Spleen (tissue), 11 donors: ENCODE measurements at regions not wholly inside any gene's neighbourhood (a gene's known extent, or its start where the extent isn't known, plus 50 kb on each side); places are given as distances from the start of the nearest gene placed in this dataset.

ENCODE experiments used
- DNase-seq: peaks from one replicate; pipeline ENCODE4 v3.0.0-alpha.2; 2020
- H3K27ac ChIP-seq, 8 donors: fragments of 200-600 bp; sonication (generic) in 7 of 8; 1 replicate in 4 of 8; 2 replicates in 4 of 8; pipeline versions ENCODE4 v1.5.0 to v1.8.0; 2016 to 2021; ENCODE audit warnings: inconsistent platforms in 4 of 8, mild to moderate bottlenecking in 4 of 8, moderate library complexity in 1 of 8
- H3K27me3 ChIP-seq, 7 donors: fragments of 200-600 bp; sonication (generic) in 6 of 7; replicated peaks in 1 of 7; 1 replicate in 4 of 7; 2 replicates in 3 of 7; pipeline versions ENCODE4 v1.5.0 to v1.8.0; 2016 to 2021; ENCODE audit warnings: inconsistent platforms in 3 of 7, mild to moderate bottlenecking in 1 of 7
- H3K36me3 ChIP-seq, 6 donors: fragments of 200-600 bp; sonication (generic) in 5 of 6; 1 replicate in 4 of 6; 2 replicates in 2 of 6; pipeline versions ENCODE4 v1.5.0 to v1.8.0; 2016 to 2021; ENCODE audit warnings: inconsistent platforms in 2 of 6
- H3K4me1 ChIP-seq, 6 donors: fragments of 200-600 bp; sonication (generic) in 5 of 6; 1 replicate in 3 of 6; 2 replicates in 3 of 6; pipeline versions ENCODE4 v1.5.0 to v1.8.0; 2016 to 2021; ENCODE audit warnings: inconsistent platforms in 3 of 6
- H3K4me3 ChIP-seq, 8 donors: fragments of 200-600 bp; sonication (generic) in 7 of 8; 1 replicate in 4 of 8; 2 replicates in 4 of 8; pipeline versions ENCODE4 v1.5.0 to v1.8.0; 2016 to 2021; ENCODE audit warnings: inconsistent platforms in 4 of 8, mild to moderate bottlenecking in 4 of 8, moderate library complexity in 2 of 8
- H3K9me3 ChIP-seq, 8 donors: fragments of 200-600 bp; sonication (generic) in 7 of 8; 1 replicate in 4 of 8; 2 replicates in 4 of 8; pipeline versions ENCODE4 v1.5.0 to v1.8.0; 2016 to 2021; ENCODE audit warnings: inconsistent platforms in 4 of 8
- POLR2A ChIP-seq, 3 donors: fragments of 450-650 bp; IDR thresholded peaks; one replicate each; pipeline ENCODE4 v1.5.1; 2017; ENCODE audit warnings: antibody characterized with exemption in 3 of 3, mild to moderate bottlenecking in 1 of 3
- POLR2AphosphoS5 ChIP-seq, 3 donors: sonication (generic); formaldehyde crosslinking; IDR thresholded peaks; one replicate each; pipeline ENCODE4 v1.5.1; 2017; ENCODE audit warnings: antibody characterized with exemption in 3 of 3
- WGBS, 5 donors: extraction: QIAGEN DNeasy Blood & Tissue Kit in 3 of 5; methylation state at CpG; one replicate each; pipeline versions ENCODE4 v1.1.5 to v1.1.7; 2013 to 2018; 5-methylcytosine and 5-hydroxymethylcytosine counted together
- intact Hi-C: fragments of 100-400 bp; cut with DNase I; formaldehyde crosslinking; loops from one replicate; pipeline ENCODE4 v1.15.0; 2023; ENCODE audit warnings: low total_unique reads
- TF ChIP-seq, protein P1 (sequence below), 11 experiments: fragments of 200-600 bp in 7 of 11; fragments of 450-650 bp in 4 of 11; sonication (generic) in 4 of 11; IDR thresholded peaks in 8 of 11; conservative IDR thresholded peaks in 3 of 11; 1 replicate in 7 of 11; 2 replicates in 4 of 11; pipeline versions ENCODE4 v1.4.0 to v1.8.0; 2016 to 2021; ENCODE audit warnings: antibody characterized with exemption in 11 of 11, inconsistent platforms in 4 of 11, mild to moderate bottlenecking in 1 of 11
- donor health status: healthy with polysubstance abuse.
- donor health status: DM: no; HTN: no; CAD: no; lungs with moderate emphysema.
- donor health status: DM: no; HTN: no; CAD: no.
- donor health status: Bipolar disorder and iron deficiency.
- donor health status: healthy.
- donor health status: DM: no; HTN: no; CAD: no.
- donor health status: DM: yes; HTN: yes; CAD: no.

- DNase-seq = no peak
- Histone ChIP-seq H3K36me3 (no peaks in the 10 kb centered on the region), H3K27me3 (no peaks in the 10 kb centered on the region), H3K9me3 (no peaks in the 10 kb centered on the region), H3K27ac (no peak overlapping the region), H3K4me1 (no peaks in the 10 kb centered on the region), H3K4me3 (no peak overlapping the region)
- intact Hi-C loops = no loop called here
- 56 to 96% (median 71%) methylated on average over 1 of the region's 1 CpG for WGBS, 5 donors
- TF ChIP-seq, protein P1, sequence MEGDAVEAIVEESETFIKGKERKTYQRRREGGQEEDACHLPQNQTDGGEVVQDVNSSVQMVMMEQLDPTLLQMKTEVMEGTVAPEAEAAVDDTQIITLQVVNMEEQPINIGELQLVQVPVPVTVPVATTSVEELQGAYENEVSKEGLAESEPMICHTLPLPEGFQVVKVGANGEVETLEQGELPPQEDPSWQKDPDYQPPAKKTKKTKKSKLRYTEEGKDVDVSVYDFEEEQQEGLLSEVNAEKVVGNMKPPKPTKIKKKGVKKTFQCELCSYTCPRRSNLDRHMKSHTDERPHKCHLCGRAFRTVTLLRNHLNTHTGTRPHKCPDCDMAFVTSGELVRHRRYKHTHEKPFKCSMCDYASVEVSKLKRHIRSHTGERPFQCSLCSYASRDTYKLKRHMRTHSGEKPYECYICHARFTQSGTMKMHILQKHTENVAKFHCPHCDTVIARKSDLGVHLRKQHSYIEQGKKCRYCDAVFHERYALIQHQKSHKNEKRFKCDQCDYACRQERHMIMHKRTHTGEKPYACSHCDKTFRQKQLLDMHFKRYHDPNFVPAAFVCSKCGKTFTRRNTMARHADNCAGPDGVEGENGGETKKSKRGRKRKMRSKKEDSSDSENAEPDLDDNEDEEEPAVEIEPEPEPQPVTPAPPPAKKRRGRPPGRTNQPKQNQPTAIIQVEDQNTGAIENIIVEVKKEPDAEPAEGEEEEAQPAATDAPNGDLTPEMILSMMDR (IDR thresholded peaks at IDR 0.05 in 8 of 11, conservative IDR thresholded peaks at IDR 0.05 in 3 of 11) = no peak
- TF ChIP-seq POLR2A (IDR thresholded peaks at IDR 0.05) = no peak
- TF ChIP-seq POLR2AphosphoS5 (IDR thresholded peaks at IDR 0.05) = no peak
Observed at GRCh38 chr5:121288781-121289180, 562.9 kb upstream of the FTMT start.

GRCh38 chr5:121292664-121293063 is 559.0 kb upstream of the FTMT start:
- 26 to 54% (median 37%) methylated on average over 2 of the region's 2 CpGs for WGBS, 5 donors
- Histone ChIP-seq H3K4me3 (no peak overlapping the region), H3K4me1 (no peaks in the 10 kb centered on the region), H3K27ac (no peak overlapping the region), H3K27me3 (no peaks in the 10 kb centered on the region), H3K36me3 (no peaks in the 10 kb centered on the region), H3K9me3 (no peaks in the 10 kb centered on the region)
- no peak for DNase-seq
- intact Hi-C loops = no loop called here
- TF ChIP-seq, protein P1 (IDR thresholded peaks at IDR 0.05 in 8 of 11, conservative IDR thresholded peaks at IDR 0.05 in 3 of 11) = no peak
- TF ChIP-seq POLR2AphosphoS5 (IDR thresholded peaks at IDR 0.05) = no peak
- TF ChIP-seq POLR2A (IDR thresholded peaks at IDR 0.05) = no peak

- no peaks in the 10 kb centered on the region for H3K4me1 ChIP-seq
- no peaks in the 10 kb centered on the region for H3K36me3 ChIP-seq
- no peaks in the 10 kb centered on the region for H3K27me3 ChIP-seq
- no peaks in the 10 kb centered on the region for H3K9me3 ChIP-seq
- intact Hi-C loops = no loop called here
- no peak for DNase-seq
- H3K4me3 ChIP-seq = no peak overlapping the region
- H3K27ac ChIP-seq = no peak overlapping the region
- TF ChIP-seq, protein P1 (IDR thresholded peaks at IDR 0.05 in 8 of 11, conservative IDR thresholded peaks at IDR 0.05 in 3 of 11) = no peak
- TF ChIP-seq POLR2AphosphoS5 (IDR thresholded peaks at IDR 0.05) (no peak), POLR2A (IDR thresholded peaks at IDR 0.05) (no peak)
- 47 to 57% (median 50%) methylated on average over 2 of the region's 2 CpGs for WGBS, 5 donors
Observed at GRCh38 chr5:121296356-121296755, 555.3 kb upstream of the FTMT start.

DNA sequence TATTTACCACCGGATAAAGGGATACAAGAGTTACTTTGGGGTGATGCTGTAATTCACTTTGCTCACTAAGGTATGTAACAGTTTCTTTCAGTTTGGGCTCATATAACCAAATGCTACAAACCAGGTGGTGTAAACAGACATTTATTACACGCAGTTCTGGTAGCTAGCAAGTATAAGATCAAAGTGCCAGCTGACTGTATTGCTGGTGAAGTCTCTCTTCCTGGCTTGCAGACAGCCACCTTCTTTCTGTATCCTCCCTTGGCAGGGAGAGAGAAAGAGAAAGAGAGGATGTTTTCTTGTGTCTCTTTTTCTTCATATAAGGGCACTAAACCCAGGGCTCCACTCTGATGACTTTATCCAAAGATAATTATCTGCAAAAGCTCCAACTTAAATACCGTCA is 552.5 kb upstream of the FTMT start:
- TF ChIP-seq, protein P1 (IDR thresholded peaks at IDR 0.05 in 8 of 11, conservative IDR thresholded peaks at IDR 0.05 in 3 of 11) = no peak
- no peak for TF ChIP-seq POLR2AphosphoS5 (IDR thresholded peaks at IDR 0.05)
- Histone ChIP-seq H3K4me1 (no peaks in the 10 kb centered on the region), H3K27me3 (no peaks in the 10 kb centered on the region), H3K36me3 (no peaks in the 10 kb centered on the region), H3K9me3 (no peaks in the 10 kb centered on the region), H3K27ac (no peak overlapping the region), H3K4me3 (no peak overlapping the region)
- no peak for DNase-seq
- intact Hi-C loops = no loop called here
- 77 to 90% (median 84%) methylated on average over 3 of the region's 3 CpGs for WGBS, 5 donors
